Endothelial cell of umbilical vein (primary cell): ENCODE measurements at regions not wholly inside any gene's neighbourhood (a gene's known extent, or its start where the extent isn't known, plus 50 kb on each side); places are given as distances from the start of the nearest gene placed in this dataset.

Source experiments
- BruUV-seq: library from RNA; stranded (reverse); fragments of 400-500 nt; replicated peaks from 2 replicates; lab custom pipeline; 2021; lab: Mats Ljungman, UMichigan
- CTCF ChIA-PET: fragments of 300-600, 350-600 bp; sonication (Branson Sonifier 250); formaldehyde crosslinking; loops from one replicate; lab custom pipeline; 2021; ENCODE audit warnings: antibody characterized with exemption, inconsistent platforms; lab: Charles Lee
- POLR2A ChIA-PET: fragments of 300-600, 350-600 bp; sonication (Branson Sonifier 250); formaldehyde crosslinking; loops from one replicate; lab custom pipeline; 2021; ENCODE audit warnings: antibody characterized with exemption, inconsistent platforms; lab: Charles Lee
- DNase-seq: peaks from one replicate; pipeline ENCODE4 v3.0.0-alpha.2; 2011; ENCODE audit warnings: low read depth, low spot score
- FAIRE-seq: peaks from 2 replicates; lab custom pipeline; 2011; peaks lifted over from hg19 to GRCh38; lab: Jason Lieb, UNC
- H2AFZ ChIP-seq: 2 replicates; pipeline ENCODE4 v1.6.0; 2012; ENCODE audit warnings: low read depth, low read length, control low read depth, inconsistent platforms
- H3K27ac ChIP-seq: 2 replicates; pipeline ENCODE4 v1.5.1; 2011; ENCODE audit warnings: low read depth, mild to moderate bottlenecking, control low read depth, low read length, moderate library complexity; ENCODE audit not compliant: insufficient read depth
- H3K27me3 ChIP-seq, 2 experiments: 2 replicates each; pipeline versions ENCODE4 v1.6.0 to v1.6.1; 2011; ENCODE audit warnings: low read length in 2 of 2, mixed read lengths in 1 of 2; ENCODE audit not compliant: control insufficient read depth in 2 of 2, insufficient read depth in 2 of 2
- H3K36me3 ChIP-seq, 2 experiments: 2 replicates in 1 of 2; 3 replicates in 1 of 2; pipeline ENCODE4 v1.5.1; 2011; ENCODE audit warnings: low read length in 2 of 2, mild to moderate bottlenecking in 1 of 2, moderate library complexity in 1 of 2; ENCODE audit not compliant: control insufficient read depth in 2 of 2, insufficient read depth in 2 of 2; ENCODE audit errors: extremely low read depth in 1 of 2
- H3K4me1 ChIP-seq: 3 replicates; pipeline ENCODE4 v1.5.1; 2011; ENCODE audit warnings: mild to moderate bottlenecking, low read length; ENCODE audit not compliant: control insufficient read depth, insufficient read depth; ENCODE audit errors: extremely low read depth
- H3K4me2 ChIP-seq: 2 replicates; pipeline ENCODE4 v1.6.1; 2011; ENCODE audit warnings: low read length, control low read depth, mixed read lengths; ENCODE audit not compliant: insufficient read depth
- H3K4me3 ChIP-seq, 3 experiments: fragments of 200-600 bp in 1 of 3; sonication (generic), shearing (Covaris generic) in 1 of 3; replicated peaks in 1 of 3; 2 replicates each; pipeline ENCODE4 v1.5.1; 2011 to 2016; ENCODE audit warnings: control low read depth in 3 of 3, low read length in 3 of 3, mild to moderate bottlenecking in 2 of 3, inconsistent platforms in 1 of 3, low read depth in 1 of 3, moderate library complexity in 1 of 3; ENCODE audit not compliant: insufficient read depth in 1 of 3
- H3K79me2 ChIP-seq: 2 replicates; pipeline ENCODE4 v1.6.0; 2012; ENCODE audit warnings: low read length, inconsistent platforms; ENCODE audit not compliant: control insufficient read depth, insufficient read depth
- H3K9ac ChIP-seq: replicated peaks from 2 replicates; pipeline ENCODE3; 2011; ENCODE audit warnings: low read length, control low read depth; ENCODE audit not compliant: insufficient read depth; ENCODE audit errors: extremely low read depth
- H3K9me1 ChIP-seq: replicated peaks from 3 replicates; pipeline ENCODE4 v1.6.0; 2011; ENCODE audit warnings: mild to moderate bottlenecking, low read length; ENCODE audit not compliant: control insufficient read depth, insufficient read depth; ENCODE audit errors: extremely low read depth
- H3K9me3 ChIP-seq: replicated peaks from 2 replicates; pipeline ENCODE4 v1.5.1; 2012; ENCODE audit warnings: low read length, inconsistent platforms; ENCODE audit not compliant: control insufficient read depth, insufficient read depth
- H4K20me1 ChIP-seq: replicated peaks from 2 replicates; pipeline ENCODE3; 2011; ENCODE audit warnings: mild to moderate bottlenecking, low read length; ENCODE audit not compliant: control insufficient read depth, insufficient read depth; ENCODE audit errors: extremely low read depth
- CTCF ChIP-seq, 2 donors: IDR thresholded peaks; 1 replicate in 1 of 2; 2 replicates in 1 of 2; pipeline ENCODE4 v1.5.1; 2011; ENCODE audit warnings: low read length in 2 of 2, mild to moderate bottlenecking in 2 of 2, moderate library complexity in 2 of 2, control low read depth in 1 of 2, inconsistent platforms in 1 of 2, low read depth in 1 of 2; ENCODE audit not compliant: insufficient read depth in 1 of 2; ENCODE audit errors: extremely low read depth in 1 of 2
- EZH2 ChIP-seq: IDR thresholded peaks from 2 replicates; pipeline ENCODE4 v1.6.1; 2012; ENCODE audit warnings: borderline replicate concordance, low read depth, mild to moderate bottlenecking, moderate library complexity, low read length, inconsistent platforms; ENCODE audit not compliant: severe bottlenecking
- FOS ChIP-seq: IDR thresholded peaks from 2 replicates; pipeline ENCODE4 v1.6.1; 2011; ENCODE audit warnings: mild to moderate bottlenecking, low read length, moderate library complexity, borderline replicate concordance; ENCODE audit not compliant: insufficient read depth
- GATA2 ChIP-seq: IDR thresholded peaks from 2 replicates; pipeline ENCODE4 v1.7.0; 2011; ENCODE audit warnings: low read depth, mild to moderate bottlenecking, moderate library complexity, mixed read lengths, low read length; ENCODE audit not compliant: insufficient read length, insufficient read depth
- JUN ChIP-seq: IDR thresholded peaks from 2 replicates; pipeline ENCODE4 v1.6.1; 2011; ENCODE audit warnings: borderline replicate concordance, low read depth; ENCODE audit not compliant: insufficient read length, insufficient read depth
- MAX ChIP-seq: IDR thresholded peaks from 2 replicates; pipeline ENCODE4 v1.6.1; 2011; ENCODE audit not compliant: insufficient read depth, insufficient read length
- MYC ChIP-seq: IDR thresholded peaks from one replicate; pipeline ENCODE4 v1.6.1; 2011; ENCODE audit warnings: mild to moderate bottlenecking, low read depth, low read length
- POLR2A ChIP-seq: IDR thresholded peaks from 2 replicates; pipeline ENCODE4 v1.6.1; 2012; ENCODE audit warnings: low read depth, mild to moderate bottlenecking, control low read depth, low read length
- POLR2AphosphoS5 ChIP-seq: IDR thresholded peaks from 2 replicates; pipeline ENCODE4 v1.6.1; 2012; ENCODE audit warnings: low read depth, mild to moderate bottlenecking, control low read depth, low read length, moderate library complexity; ENCODE audit not compliant: insufficient read depth
- dilution Hi-C: fragments of 300-500 bp; cut with MboI; formaldehyde crosslinking; loops from one replicate; pipeline ENCODE4 v1.15.0; 2019; ENCODE audit warnings: low sequenced_read_pairs; ENCODE audit not compliant: extremely low pct_ligation_motif_present
- intact Hi-C: fragments of 100-400 bp; cut with micrococcal nuclease; formaldehyde crosslinking; loops from one replicate; pipeline ENCODE4 v1.10.0; 2022

GRCh38 chr4:114217150-114217817 lies 237.8 kb upstream of the ARSJ start:
- no peaks in the 10 kb centered on the region for H3K27me3 ChIP-seq
- no peaks in the 10 kb centered on the region for H3K36me3 ChIP-seq
- no peaks in the 10 kb centered on the region for H3K4me1 ChIP-seq
- no peak overlapping the region for H3K9ac ChIP-seq
- H3K4me3 ChIP-seq = no peak overlapping the region
- CTCF ChIA-PET = no interaction called here
- no peak overlapping the region for H3K4me2 ChIP-seq
- POLR2A ChIA-PET = no interaction called here
- no TSS peak for BruUV-seq
- H3K27ac ChIP-seq = no peak overlapping the region
- no peaks in the 10 kb centered on the region for H3K9me1 ChIP-seq
- no peak overlapping the region for H2AFZ ChIP-seq
- no peaks in the 10 kb centered on the region for H4K20me1 ChIP-seq
- no peaks in the 10 kb centered on the region for H3K9me3 ChIP-seq
- FAIRE-seq (no peak), DNase-seq (no peak)
- dilution Hi-C loops (no loop called here), intact Hi-C loops (no loop called here)
- TF ChIP-seq POLR2AphosphoS5 (no peak), FOS (no peak), POLR2A (no peak), CTCF (IDR thresholded peaks at IDR 0.05; ENCODE audit: extremely low read depth in 1 of 2, insufficient read depth in 1 of 2, low read depth in 1 of 2, low read length in 2 of 2) (no peak), MAX (no peak), GATA2 (no peak), EZH2 (no peak), JUN (no peak), MYC (no peak)
- no peaks in the 10 kb centered on the region for H3K79me2 ChIP-seq
